GM12878 (cell line): ENCODE measurements at regions not wholly inside any gene's neighbourhood (a gene's known extent, or its start where the extent isn't known, plus 50 kb on each side); places are given as distances from the start of the nearest gene placed in this dataset.

ENCODE experiments used
- ATAC-seq: fragments of 200-7000 bp; cut with Tn5 transposase; 3 replicates; pipeline ENCODE4 v1.9.1; 2020; ENCODE audit warnings: mild to moderate bottlenecking, moderate library complexity
- BruUV-seq: library from RNA; stranded (reverse); fragments of 400-500 nt; replicated peaks from 2 replicates; lab custom pipeline; 2021; lab: Mats Ljungman, UMichigan
- CTCF ChIA-PET: fragments of 300-600 bp; sonication (Branson Sonifier 250); formaldehyde crosslinking; extraction: SDS; loops from one replicate; lab custom pipeline; 2021; ENCODE audit warnings: inconsistent platforms; lab: Yijun Ruan, JAX
- POLR2A ChIA-PET: fragments of 350-600 bp; formaldehyde crosslinking; extraction: SDS; loops from one replicate; lab custom pipeline; 2021; ENCODE audit warnings: inconsistent platforms; lab: Charles Lee
- RAD21 ChIA-PET: fragments of 300-600 bp; sonication (Branson Sonifier 250); formaldehyde crosslinking; loops from one replicate; lab custom pipeline; 2023; ENCODE audit warnings: antibody characterized with exemption; ENCODE audit not compliant: unreplicated experiment; lab: Charles Lee
- SMC1A ChIA-PET: fragments of 300-600 bp; sonication (Branson Sonifier 250); formaldehyde crosslinking; loops from one replicate; lab custom pipeline; 2023; ENCODE audit not compliant: unreplicated experiment, uncharacterized antibody; lab: Charles Lee
- DNase-seq: peaks from one replicate; pipeline ENCODE4 v3.0.0-alpha.2; 2011; ENCODE audit warnings: low read depth, low spot score
- FAIRE-seq: peaks from 3 replicates; lab custom pipeline; 2011; peaks lifted over from hg19 to GRCh38; lab: Jason Lieb, UNC
- H2AFZ ChIP-seq: 2 replicates; pipeline ENCODE4 v1.6.0; 2011; ENCODE audit warnings: low read depth, low read length, control low read depth; ENCODE audit not compliant: control insufficient read depth
- H3K27ac ChIP-seq: 2 replicates; pipeline ENCODE4 v1.5.1; 2011; ENCODE audit warnings: control low read depth; ENCODE audit not compliant: control insufficient read depth, insufficient read depth
- H3K27me3 ChIP-seq, 2 experiments: replicated peaks in 1 of 2; 2 replicates each; pipeline versions ENCODE4 v1.6.0 to v1.6.1; 2011; ENCODE audit warnings: low read length in 1 of 2; ENCODE audit not compliant: control insufficient read depth in 2 of 2, insufficient read depth in 2 of 2
- H3K36me3 ChIP-seq, 2 experiments: 2 replicates each; pipeline ENCODE4 v1.5.1; 2011; ENCODE audit warnings: low read length in 1 of 2; ENCODE audit not compliant: control insufficient read depth in 2 of 2, insufficient read depth in 2 of 2
- H3K4me1 ChIP-seq: 2 replicates; pipeline ENCODE4 v1.6.1; 2011; ENCODE audit warnings: mild to moderate bottlenecking, low read length, moderate library complexity, mixed read lengths; ENCODE audit not compliant: control insufficient read depth, insufficient read depth
- H3K4me2 ChIP-seq: 2 replicates; pipeline ENCODE4 v1.6.0; 2011; ENCODE audit warnings: control low read depth; ENCODE audit not compliant: control insufficient read depth, insufficient read depth
- H3K4me3 ChIP-seq: fragments of 200-600 bp; sonication (generic); 2 replicates; pipeline ENCODE4 v1.5.1; 2016
- H3K79me2 ChIP-seq: 2 replicates; pipeline ENCODE4 v1.6.0; 2011; ENCODE audit warnings: low read length; ENCODE audit not compliant: control insufficient read depth, insufficient read depth
- H3K9ac ChIP-seq: 2 replicates; pipeline ENCODE4 v1.8.0; 2011; ENCODE audit warnings: low read length, control low read depth, mixed read lengths; ENCODE audit not compliant: control insufficient read depth, insufficient read depth
- H3K9me3 ChIP-seq: replicated peaks from 3 replicates; pipeline ENCODE4 v1.5.1; 2011; ENCODE audit warnings: mild to moderate bottlenecking, low read length; ENCODE audit not compliant: control insufficient read depth, insufficient read depth
- H4K20me1 ChIP-seq: 2 replicates; pipeline ENCODE4 v1.6.0; 2011; ENCODE audit not compliant: control insufficient read depth, insufficient read depth
- ATF2 ChIP-seq: IDR thresholded peaks from 2 replicates; pipeline ENCODE4 v1.6.1; 2012; ENCODE audit warnings: low read length, inconsistent platforms
- CEBPB ChIP-seq, 2 experiments: fragments of 150-350 bp in 1 of 2; IDR thresholded peaks; 2 replicates each; pipeline ENCODE4 v1.6.1; 2012 to 2014; ENCODE audit warnings: low read depth in 2 of 2, low read length in 2 of 2, borderline replicate concordance in 1 of 2, inconsistent platforms in 1 of 2
- CHD4 ChIP-seq: fragments of 200-600 bp; sonication (generic); IDR thresholded peaks from 2 replicates; pipeline ENCODE4 v1.6.1; 2016; ENCODE audit warnings: mild to moderate bottlenecking
- HCFC1 ChIP-seq: fragments of 150-350 bp; IDR thresholded peaks from 2 replicates; pipeline ENCODE4 v1.6.1; 2014; ENCODE audit warnings: low read length
- MTA2 ChIP-seq: fragments of 450-650 bp; IDR thresholded peaks from 2 replicates; pipeline ENCODE4 v1.6.1; 2016; ENCODE audit warnings: low read depth, mild to moderate bottlenecking, moderate library complexity
- PKNOX1 ChIP-seq: fragments of 450-650 bp; IDR thresholded peaks from 2 replicates; pipeline ENCODE4 v1.6.1; 2016; ENCODE audit warnings: mild to moderate bottlenecking
- PML ChIP-seq: IDR thresholded peaks from 2 replicates; pipeline ENCODE4 v1.6.1; 2012; ENCODE audit warnings: low read length, inconsistent platforms
- POU2F2 ChIP-seq: IDR thresholded peaks from 3 replicates; pipeline ENCODE4 v1.6.1; 2011; ENCODE audit warnings: low read depth, mild to moderate bottlenecking, low read length, borderline replicate concordance
- PRDM15 ChIP-seq: fragments of 450-650 bp; formaldehyde crosslinking; IDR thresholded peaks from 2 replicates; pipeline ENCODE4 v1.4.0; 2020; ENCODE audit warnings: mild to moderate bottlenecking, moderate library complexity
- RCOR1 ChIP-seq: conservative IDR thresholded peaks from 2 replicates; pipeline ENCODE4 v1.6.1; 2012; ENCODE audit warnings: low read depth, low read length, improper control_type of control experiment
- SKIL ChIP-seq: fragments of 450-650 bp; IDR thresholded peaks from 2 replicates; pipeline ENCODE4 v1.6.1; 2017; ENCODE audit warnings: mild to moderate bottlenecking, low read depth, inconsistent platforms; ENCODE audit not compliant: poor library complexity, severe bottlenecking
- SP1 ChIP-seq: IDR thresholded peaks from one replicate; pipeline ENCODE4 v1.6.1; 2011; ENCODE audit warnings: low read depth, low read length
- TAF1 ChIP-seq: IDR thresholded peaks from 2 replicates; pipeline ENCODE4 v1.6.1; 2011; ENCODE audit warnings: mild to moderate bottlenecking, low read depth, low read length, borderline replicate concordance
- TARDBP ChIP-seq: IDR thresholded peaks from 2 replicates; pipeline ENCODE4 v1.6.1; 2016; ENCODE audit warnings: borderline replicate concordance
- ZNF384 ChIP-seq: IDR thresholded peaks from 2 replicates; pipeline ENCODE4 v1.6.1; 2012; ENCODE audit warnings: low read depth, mild to moderate bottlenecking, low read length, improper control_type of control experiment, borderline replicate concordance
- WGBS: methylation state at CpG from one replicate; pipeline ENCODE4 v1.1.6; 2016; ENCODE audit warnings: low lambda C conversion rate; ENCODE audit not compliant: insufficient replicate concordance, insufficient coverage; ENCODE audit errors: missing lambda C conversion rate; 5-methylcytosine and 5-hydroxymethylcytosine counted together
- in situ Hi-C: fragments of 300-500 bp; cut with MboI; formaldehyde crosslinking; loops from 9 replicates; pipeline ENCODE4 v1.14.3; 2018; ENCODE audit warnings: mixed read lengths
- intact Hi-C: fragments of 100-400 bp; cut with micrococcal nuclease; formaldehyde crosslinking; loops from one replicate; pipeline ENCODE4 v1.14.2; 2022; ENCODE audit not compliant: unreplicated experiment

- H3K27me3 ChIP-seq = no peaks in the 10 kb centered on the region
- H3K4me3 ChIP-seq = no peak overlapping the region
- H3K79me2 ChIP-seq = no peaks in the 10 kb centered on the region
- no peak for DNase-seq
- intact Hi-C loops = no loop called here
- in situ Hi-C loops = no loop called here
- no TSS peak for BruUV-seq
- no peak for ATAC-seq
- no peak overlapping the region for H3K27ac ChIP-seq
- no peaks in the 10 kb centered on the region for H4K20me1 ChIP-seq
- no peak overlapping the region for H2AFZ ChIP-seq
- 74% methylated on average over 29 of the region's 29 CpGs for WGBS
- RAD21 ChIA-PET = no interaction called here
- no peak for FAIRE-seq
- H3K4me2 ChIP-seq = no peak overlapping the region
- POLR2A ChIA-PET = no interaction called here
- H3K36me3 ChIP-seq = no peaks in the 10 kb centered on the region
- no peaks in the 10 kb centered on the region for H3K9me3 ChIP-seq
- CTCF ChIA-PET = interaction anchor here (1.3 to 6.3 kb wide), 2 partner anchors 13 to 19 kb away, joined by 5 to 47 read pairs; no protein-coding TSS in a partner anchor
- no peaks in the 10 kb centered on the region for H3K4me1 ChIP-seq
- H3K9ac ChIP-seq = no peak overlapping the region
- SMC1A ChIA-PET = no interaction called here
- TF ChIP-seq PRDM15 (CRISPR knock-in tag) (no peak), CHD4 (no peak), TARDBP (no peak), RCOR1 (no peak), TAF1 (no peak), ATF2 (no peak), PML (no peak), HCFC1 (no peak), MTA2 (no peak), ZNF384 (no peak), CEBPB (IDR thresholded peaks at IDR 0.05; ENCODE audit: borderline replicate concordance in 1 of 2, low read depth in 2 of 2, low read length in 2 of 2) (no peak), PKNOX1 (no peak), SKIL (no peak), POU2F2 (no peak), SP1 (no peak)
These were observed 67.3 kb upstream of the VWDE start for GRCh38 chr7:12470930-12471329.
